Large intestine (tissue), 3 donors: ENCODE measurements at regions not wholly inside any gene's neighbourhood (a gene's known extent, or its start where the extent isn't known, plus 50 kb on each side); places are given as distances from the start of the nearest gene placed in this dataset.
"Not testable (repeated sequence)": the region's sequence is repeated elsewhere in the genome, so short reads cannot be mapped to it uniquely, and the experiment has no call there.

Experiments
- DNase-seq, 2 donors: peaks; one replicate each; pipeline versions ENCODE4 v3.0.0 to v3.0.0-alpha.2; 2013
- H3K27ac ChIP-seq: one replicate; pipeline ENCODE4 v1.5.1; 2013; ENCODE audit warnings: low read length
- H3K27me3 ChIP-seq: 2 replicates; pipeline ENCODE4 v1.6.1; 2013; ENCODE audit warnings: low read length; ENCODE audit not compliant: control insufficient read depth, insufficient read depth
- H3K36me3 ChIP-seq: 2 replicates; pipeline ENCODE4 v1.6.1; 2013; ENCODE audit warnings: low read length; ENCODE audit not compliant: control insufficient read depth, insufficient read depth
- H3K4me1 ChIP-seq: one replicate; pipeline ENCODE4 v1.6.1; 2013; ENCODE audit warnings: low read length; ENCODE audit not compliant: control insufficient read depth, insufficient read depth
- H3K4me3 ChIP-seq: one replicate; pipeline ENCODE4 v1.5.1; 2013; ENCODE audit warnings: low read length
- H3K9me3 ChIP-seq: one replicate; pipeline ENCODE4 v1.6.1; 2013; ENCODE audit warnings: mild to moderate bottlenecking, low read depth, low read length, moderate library complexity; ENCODE audit not compliant: control insufficient read depth
- WGBS: methylation state at CpG from one replicate; pipeline ENCODE4 v1.1.5; 2013; ENCODE audit warnings: low lambda C conversion rate; ENCODE audit not compliant: insufficient coverage; 5-methylcytosine and 5-hydroxymethylcytosine counted together

GRCh38 chr21:36263797-36264196 is 56.2 kb upstream of the MORC3 start:
- H3K36me3 ChIP-seq: peaks cover 26% of the 10 kb centered on the region
- no peak overlapping the region for H3K27ac ChIP-seq
- H3K4me1 ChIP-seq: peaks cover 4% of the 10 kb centered on the region
- no CpG with 5 or more reads among the region's 8 CpGs for WGBS
- DNase-seq: no peak
- H3K4me3 ChIP-seq: no peak overlapping the region
- H3K9me3 ChIP-seq: peaks cover 20% of the 10 kb centered on the region
- no peaks in the 10 kb centered on the region for H3K27me3 ChIP-seq

DNA sequence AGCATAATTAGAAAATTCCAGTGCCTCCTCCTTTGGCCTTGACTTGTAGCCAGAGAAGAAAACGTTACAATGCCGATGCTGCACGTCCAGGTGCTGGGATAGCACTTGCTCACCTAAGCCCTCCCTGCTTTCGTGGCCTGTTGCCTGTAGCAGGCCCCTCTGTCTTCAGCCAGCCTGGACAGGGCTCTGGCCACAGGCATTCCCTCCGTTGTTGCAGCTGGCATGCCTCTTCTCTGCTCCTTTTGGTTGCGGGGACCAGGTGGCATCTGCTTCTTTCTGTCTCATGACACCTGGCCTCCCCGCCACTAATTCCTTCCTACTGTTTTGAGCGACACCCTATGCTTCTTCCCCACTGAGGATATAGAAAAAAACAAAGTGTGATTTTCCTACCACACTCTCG is 54.6 kb upstream of the MORC3 start:
- no peaks in the 10 kb centered on the region for H3K27me3 ChIP-seq
- peaks cover 4% of the 10 kb centered on the region for H3K4me1 ChIP-seq
- H3K4me3 ChIP-seq: no peak overlapping the region
- WGBS: no CpG with 5 or more reads among the region's 9 CpGs
- peaks cover 23% of the 10 kb centered on the region for H3K9me3 ChIP-seq
- H3K36me3 ChIP-seq: peaks cover 28% of the 10 kb centered on the region
- H3K27ac ChIP-seq: no peak overlapping the region
- DNase-seq: no peak

DNA sequence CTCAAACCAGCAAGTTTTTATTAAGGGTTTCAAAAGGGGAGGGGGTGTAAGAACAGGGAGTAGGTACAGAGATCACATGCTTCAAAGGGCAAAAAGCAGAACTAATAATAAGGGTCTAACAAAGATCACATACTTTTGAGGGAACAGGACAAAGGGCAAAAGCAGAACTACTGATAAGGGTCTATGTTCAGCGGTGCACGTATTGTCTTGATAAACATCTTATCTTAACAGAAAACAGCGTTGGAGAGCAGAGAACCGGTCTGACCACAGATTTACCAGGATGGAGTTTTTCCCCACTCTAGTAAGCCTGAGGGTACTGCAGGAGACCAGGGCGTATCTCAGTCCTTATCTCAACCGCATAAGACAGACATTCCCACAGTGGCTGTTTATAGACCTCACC is 52.2 kb upstream of the MORC3 start:
- not testable (repeated sequence) for H3K27me3 ChIP-seq, H3K27ac ChIP-seq, H3K4me3 ChIP-seq, H3K4me1 ChIP-seq
- Histone ChIP-seq H3K9me3 (peaks cover 23% of the 10 kb centered on the region), H3K36me3 (peaks cover 27% of the 10 kb centered on the region)
- peak in 1 of 2 donors; percentile 44 for DNase-seq
- WGBS: no CpG with 5 or more reads among the region's 6 CpGs

GRCh38 chr21:36268264-36268663 is 51.7 kb upstream of the MORC3 start:
- not testable (repeated sequence) for H3K4me1 ChIP-seq, H3K4me3 ChIP-seq, H3K27me3 ChIP-seq, DNase-seq, H3K27ac ChIP-seq
- Histone ChIP-seq H3K9me3 (peaks cover 23% of the 10 kb centered on the region), H3K36me3 (peaks cover 27% of the 10 kb centered on the region)
- WGBS: no CpG with 5 or more reads among the region's 4 CpGs
